ENCODE measurements at regions not wholly inside any gene's neighbourhood (a gene's known extent, or its start where the extent isn't known, plus 50 kb on each side); places are given as distances from the start of the nearest gene placed in this dataset.

- no peak for DNase-seq (ENCODE audit: low read depth)
Measured at GRCh38 chr15:93543093-93543492, 454.1 kb upstream of the RGMA start.

- DNase-seq (ENCODE audit: low read depth), result no peak
Measured at GRCh38 chr15:93527374-93528050, 438.5 kb upstream of the RGMA start.

GRCh38 chr15:93524432-93524831 lies 435.4 kb upstream of the RGMA start:
- DNase-seq (ENCODE audit: low read depth), result no peak

GRCh38 chr15:93523481-93523880 lies 434.5 kb upstream of the RGMA start:
- DNase-seq (ENCODE audit: low read depth), result no peak

- no peak for DNase-seq (ENCODE audit: low read depth)
Measured at GRCh38 chr15:93520206-93520605, 431.2 kb upstream of the RGMA start.

- DNase-seq (ENCODE audit: low read depth), result no peak
Measured at GRCh38 chr15:93519599-93519998, 430.6 kb upstream of the RGMA start.

- DNase-seq (ENCODE audit: low read depth), result no peak
Measured at GRCh38 chr15:93517176-93517575, 428.2 kb upstream of the RGMA start.

GRCh38 chr15:93515256-93516051 lies 426.4 kb upstream of the RGMA start:
- DNase-seq (ENCODE audit: low read depth), result no peak

GRCh38 chr15:93506646-93507045 lies 417.6 kb upstream of the RGMA start:
- no peak for DNase-seq (ENCODE audit: low read depth)

- DNase-seq (ENCODE audit: low read depth), result no peak
Measured at GRCh38 chr15:93505506-93505905, 416.5 kb upstream of the RGMA start.

- no peak for DNase-seq (ENCODE audit: low read depth)
Measured at GRCh38 chr15:93501946-93502345, 412.9 kb upstream of the RGMA start.

- no peak for DNase-seq (ENCODE audit: low read depth)
Measured at GRCh38 chr15:93500155-93500554, 411.1 kb upstream of the RGMA start.

GRCh38 chr15:93497291-93497690 lies 408.3 kb upstream of the RGMA start:
- no peak for DNase-seq (ENCODE audit: low read depth)

- no peak for DNase-seq (ENCODE audit: low read depth)
Measured at GRCh38 chr15:93496888-93497287, 407.9 kb upstream of the RGMA start.

GRCh38 chr15:93495799-93496637 lies 407.0 kb upstream of the RGMA start:
- DNase-seq (ENCODE audit: low read depth), result no peak

GRCh38 chr15:93493172-93493571 lies 404.2 kb upstream of the RGMA start:
- DNase-seq (ENCODE audit: low read depth), result no peak

GRCh38 chr15:93491291-93491690 lies 402.3 kb upstream of the RGMA start:
- DNase-seq (ENCODE audit: low read depth), result no peak

- no peak for DNase-seq (ENCODE audit: low read depth)
Measured at GRCh38 chr15:93488296-93488713, 399.3 kb upstream of the RGMA start.

GRCh38 chr15:93486407-93487117 lies 397.6 kb upstream of the RGMA start:
- DNase-seq (ENCODE audit: low read depth), result no peak

- no peak for DNase-seq (ENCODE audit: low read depth)
Measured at GRCh38 chr15:93485438-93486327, 396.7 kb upstream of the RGMA start.

- DNase-seq (ENCODE audit: low read depth), result no peak
Measured at GRCh38 chr15:93483923-93484322, 394.9 kb upstream of the RGMA start.

Measured in CMK (cell line).